HEK293 (cell line): ENCODE measurements at regions not wholly inside any gene's neighbourhood (a gene's known extent, or its start where the extent isn't known, plus 50 kb on each side); places are given as distances from the start of the nearest gene placed in this dataset.

Experiments used
- CTCF ChIA-PET: fragments of 350-600 bp; formaldehyde crosslinking; extraction: SDS; loops from one replicate; lab custom pipeline; 2021; ENCODE audit warnings: antibody characterized with exemption; lab: Yijun Ruan, JAX
- POLR2A ChIA-PET: fragments of 300-600 bp; formaldehyde crosslinking; extraction: SDS; loops from one replicate; lab custom pipeline; 2020; ENCODE audit warnings: antibody characterized with exemption, inconsistent platforms; lab: Yijun Ruan, JAX
- H3K27ac ChIP-seq: fragments of 200-500 bp; sonication (Bioruptor generic); 2 replicates; pipeline ENCODE4 v1.5.1; 2014; ENCODE audit warnings: low read depth, low read length, control low read depth, inconsistent platforms; ENCODE audit errors: extremely low read depth
- H3K36me3 ChIP-seq, 2 experiments: fragments of 200-500 bp in 1 of 2; sonication (Bioruptor generic) in 1 of 2; 1 replicate in 1 of 2; 2 replicates in 1 of 2; pipeline ENCODE4 v1.5.1; 2014 to 2017; ENCODE audit warnings: inconsistent platforms in 2 of 2, low read length in 2 of 2; ENCODE audit not compliant: control insufficient read depth in 2 of 2, insufficient read depth in 1 of 2
- H3K4me1 ChIP-seq: fragments of 200-500 bp; sonication (Bioruptor generic); 2 replicates; pipeline ENCODE4 v1.5.1; 2014; ENCODE audit warnings: mild to moderate bottlenecking, low read length, inconsistent platforms; ENCODE audit not compliant: control insufficient read depth, insufficient read depth
- H3K4me3 ChIP-seq: 2 replicates; pipeline ENCODE4 v1.5.1; 2011; ENCODE audit warnings: low read depth, mild to moderate bottlenecking, control low read depth, low read length, moderate library complexity
- H3K9me3 ChIP-seq: fragments of 200-500 bp; sonication (Bioruptor generic); 2 replicates; pipeline ENCODE4 v1.5.1; 2014; ENCODE audit warnings: low read depth, low read length, inconsistent platforms; ENCODE audit not compliant: control insufficient read depth, insufficient read depth
- BCL11B ChIP-seq: fragments of 450-650 bp; formaldehyde crosslinking; IDR thresholded peaks from 2 replicates; pipeline ENCODE4 v1.5.1; 2016; ENCODE audit warnings: low read depth, missing biosample characterization, missing genetic modification characterization
- FEZF1 ChIP-seq: fragments of 450-650 bp; formaldehyde crosslinking; IDR thresholded peaks from 2 replicates; pipeline ENCODE4 v1.5.1; 2016; ENCODE audit warnings: missing biosample characterization, missing genetic modification characterization
- HIC1 ChIP-seq: fragments of 450-650 bp; formaldehyde crosslinking; IDR thresholded peaks from 2 replicates; pipeline ENCODE4 v1.5.1; 2016; ENCODE audit warnings: missing biosample characterization, missing genetic modification characterization
- KLF16 ChIP-seq: fragments of 450-650 bp; formaldehyde crosslinking; IDR thresholded peaks from 2 replicates; pipeline ENCODE4 v1.5.1; 2017; ENCODE audit warnings: missing biosample characterization, missing genetic modification characterization
- OVOL3 ChIP-seq: fragments of 450-650 bp; formaldehyde crosslinking; IDR thresholded peaks from 2 replicates; pipeline ENCODE4 v1.5.1; 2016; ENCODE audit warnings: missing biosample characterization, missing genetic modification characterization
- PRDM1 ChIP-seq: fragments of 450-650 bp; formaldehyde crosslinking; IDR thresholded peaks from 2 replicates; pipeline ENCODE4; 2016; ENCODE audit warnings: missing biosample characterization, missing genetic modification characterization
- TSHZ1 ChIP-seq: fragments of 450-650 bp; formaldehyde crosslinking; IDR thresholded peaks from 2 replicates; pipeline ENCODE4 v1.5.1; 2016; ENCODE audit warnings: missing biosample characterization, missing genetic modification characterization, borderline replicate concordance
- YY1 ChIP-seq: fragments of 450-650 bp; formaldehyde crosslinking; IDR thresholded peaks from 2 replicates; pipeline ENCODE4 v1.5.1; 2018; ENCODE audit warnings: missing biosample characterization, missing genetic modification characterization
- ZBTB1 ChIP-seq: fragments of 450-650 bp; formaldehyde crosslinking; IDR thresholded peaks from 2 replicates; pipeline ENCODE4 v1.5.1; 2016; ENCODE audit warnings: missing biosample characterization, missing genetic modification characterization
- ZFP41 ChIP-seq: fragments of 450-650 bp; formaldehyde crosslinking; IDR thresholded peaks from 2 replicates; pipeline ENCODE4 v1.5.1; 2016; ENCODE audit warnings: missing biosample characterization, missing genetic modification characterization, borderline replicate concordance
- ZNF184 ChIP-seq: fragments of 450-650 bp; IDR thresholded peaks from 2 replicates; pipeline ENCODE4 v1.5.1; 2018; ENCODE audit warnings: missing biosample characterization, mild to moderate bottlenecking, missing genetic modification characterization
- ZNF19 ChIP-seq: fragments of 450-650 bp; formaldehyde crosslinking; IDR thresholded peaks from 2 replicates; pipeline ENCODE4; 2016; ENCODE audit warnings: missing biosample characterization, missing genetic modification characterization, low read depth
- ZNF280C ChIP-seq: fragments of 450-650 bp; formaldehyde crosslinking; IDR thresholded peaks from 2 replicates; pipeline ENCODE4 v1.5.1; 2016; ENCODE audit warnings: missing biosample characterization, missing genetic modification characterization
- ZNF335 ChIP-seq: fragments of 450-650 bp; formaldehyde crosslinking; conservative IDR thresholded peaks from 2 replicates; pipeline ENCODE4 v1.5.1; 2016; ENCODE audit warnings: missing biosample characterization, missing genetic modification characterization
- ZNF510 ChIP-seq: fragments of 450-650 bp; formaldehyde crosslinking; IDR thresholded peaks from 2 replicates; pipeline ENCODE4 v1.5.1; 2018; ENCODE audit warnings: mild to moderate bottlenecking, missing genetic modification characterization, missing biosample characterization; ENCODE audit not compliant: insufficient replicate concordance
- ZNF571 ChIP-seq: fragments of 450-650 bp; formaldehyde crosslinking; IDR thresholded peaks from 2 replicates; pipeline ENCODE4 v1.5.0; 2017; ENCODE audit warnings: missing biosample characterization, missing genetic modification characterization
- ZNF600 ChIP-seq: fragments of 450-650 bp; formaldehyde crosslinking; IDR thresholded peaks from 2 replicates; pipeline ENCODE4 v1.5.1; 2016; ENCODE audit warnings: missing biosample characterization, missing genetic modification characterization
- ZNF654 ChIP-seq: fragments of 450-650 bp; formaldehyde crosslinking; IDR thresholded peaks from 2 replicates; pipeline ENCODE4 v1.5.1; 2016; ENCODE audit warnings: low read depth, missing biosample characterization, missing genetic modification characterization
- ZNF768 ChIP-seq: fragments of 450-650 bp; formaldehyde crosslinking; IDR thresholded peaks from 2 replicates; pipeline ENCODE4 v1.5.1; 2018; ENCODE audit warnings: missing biosample characterization, mild to moderate bottlenecking, missing genetic modification characterization
- ZSCAN16 ChIP-seq: fragments of 450-650 bp; formaldehyde crosslinking; IDR thresholded peaks from 2 replicates; pipeline ENCODE4 v1.5.1; 2016; ENCODE audit warnings: missing biosample characterization, missing genetic modification characterization
- TF ChIP-seq, protein P1 (sequence below): fragments of 450-650 bp; IDR thresholded peaks from 2 replicates; pipeline ENCODE4 v1.5.1; 2018; ENCODE audit warnings: missing biosample characterization, mild to moderate bottlenecking, missing genetic modification characterization
- TF ChIP-seq, protein P2 (sequence below): fragments of 450-650 bp; formaldehyde crosslinking; IDR thresholded peaks from 2 replicates; pipeline ENCODE4 v1.5.1; 2016; ENCODE audit warnings: missing biosample characterization, missing genetic modification characterization

GRCh38 chr13:85709072-85709471 is 90.1 kb downstream of the SLITRK6 start:
- H3K4me1 ChIP-seq: no peaks in the 10 kb centered on the region
- CTCF ChIA-PET: no interaction called here

GRCh38 chr13:85700906-85701305 is 98.3 kb downstream of the SLITRK6 start:
- CTCF ChIA-PET: no interaction called here
- no peaks in the 10 kb centered on the region for H3K36me3 ChIP-seq
- no peak for TF ChIP-seq ZNF654 (tag by site-specific recombination)
- TF ChIP-seq ZFP41 (tag by site-specific recombination): no peak
- TF ChIP-seq, protein P1, sequence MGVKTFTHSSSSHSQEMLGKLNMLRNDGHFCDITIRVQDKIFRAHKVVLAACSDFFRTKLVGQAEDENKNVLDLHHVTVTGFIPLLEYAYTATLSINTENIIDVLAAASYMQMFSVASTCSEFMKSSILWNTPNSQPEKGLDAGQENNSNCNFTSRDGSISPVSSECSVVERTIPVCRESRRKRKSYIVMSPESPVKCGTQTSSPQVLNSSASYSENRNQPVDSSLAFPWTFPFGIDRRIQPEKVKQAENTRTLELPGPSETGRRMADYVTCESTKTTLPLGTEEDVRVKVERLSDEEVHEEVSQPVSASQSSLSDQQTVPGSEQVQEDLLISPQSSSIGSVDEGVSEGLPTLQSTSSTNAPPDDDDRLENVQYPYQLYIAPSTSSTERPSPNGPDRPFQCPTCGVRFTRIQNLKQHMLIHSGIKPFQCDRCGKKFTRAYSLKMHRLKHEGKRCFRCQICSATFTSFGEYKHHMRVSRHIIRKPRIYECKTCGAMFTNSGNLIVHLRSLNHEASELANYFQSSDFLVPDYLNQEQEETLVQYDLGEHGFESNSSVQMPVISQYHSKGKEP (tag by site-specific recombination): no peak
- TF ChIP-seq ZNF600 (tag by site-specific recombination): no peak
- no peak for TF ChIP-seq BCL11B (tag by site-specific recombination)
- TF ChIP-seq KLF16 (tag by site-specific recombination): no peak
- TF ChIP-seq, protein P2, sequence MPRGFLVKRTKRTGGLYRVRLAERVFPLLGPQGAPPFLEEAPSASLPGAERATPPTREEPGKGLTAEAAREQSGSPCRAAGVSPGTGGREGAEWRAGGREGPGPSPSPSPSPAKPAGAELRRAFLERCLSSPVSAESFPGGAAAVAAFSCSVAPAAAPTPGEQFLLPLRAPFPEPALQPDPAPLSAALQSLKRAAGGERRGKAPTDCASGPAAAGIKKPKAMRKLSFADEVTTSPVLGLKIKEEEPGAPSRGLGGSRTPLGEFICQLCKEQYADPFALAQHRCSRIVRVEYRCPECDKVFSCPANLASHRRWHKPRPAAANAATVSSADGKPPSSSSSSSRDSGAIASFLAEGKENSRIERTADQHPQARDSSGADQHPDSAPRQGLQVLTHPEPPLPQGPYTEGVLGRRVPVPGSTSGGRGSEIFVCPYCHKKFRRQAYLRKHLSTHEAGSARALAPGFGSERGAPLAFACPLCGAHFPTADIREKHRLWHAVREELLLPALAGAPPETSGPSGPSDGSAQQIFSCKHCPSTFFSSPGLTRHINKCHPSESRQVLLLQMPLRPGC (tag by site-specific recombination): no peak
- no peak for TF ChIP-seq TSHZ1 (tag by site-specific recombination)
- TF ChIP-seq YY1 (tag by site-specific recombination): no peak
- TF ChIP-seq ZSCAN16 (tag by site-specific recombination): no peak
- TF ChIP-seq ZNF184 (tag by site-specific recombination): no peak
- no peak for TF ChIP-seq OVOL3 (tag by site-specific recombination)
- TF ChIP-seq ZNF571 (tag by site-specific recombination): no peak
- TF ChIP-seq ZBTB1 (tag by site-specific recombination): no peak
- TF ChIP-seq PRDM1 (tag by site-specific recombination): no peak
- no peak for TF ChIP-seq ZNF510 (tag by site-specific recombination)
- no peaks in the 10 kb centered on the region for H3K4me1 ChIP-seq
- H3K9me3 ChIP-seq: no peaks in the 10 kb centered on the region
- no peak overlapping the region for H3K4me3 ChIP-seq
- no peak overlapping the region for H3K27ac ChIP-seq
- POLR2A ChIA-PET: no interaction called here

More at GRCh38 chr13:85709072-85709471, 90.1 kb downstream of the SLITRK6 start:
- Histone ChIP-seq H3K36me3 (no peaks in the 10 kb centered on the region), H3K9me3 (no peaks in the 10 kb centered on the region), H3K27ac (no peak overlapping the region), H3K4me3 (no peak overlapping the region)
- no peak for TF ChIP-seq ZNF280C
- no peak for TF ChIP-seq ZNF768
- no peak for TF ChIP-seq ZNF19 (tag by site-specific recombination)
- no peak for TF ChIP-seq ZFP41 (tag by site-specific recombination)
- TF ChIP-seq ZNF335: no peak
- no peak for TF ChIP-seq FEZF1 (tag by site-specific recombination)
- no peak for TF ChIP-seq HIC1 (tag by site-specific recombination)
- POLR2A ChIA-PET: no interaction called here
